GM12878 (cell line): ENCODE measurements at regions not wholly inside any gene's neighbourhood (a gene's known extent, or its start where the extent isn't known, plus 50 kb on each side); places are given as distances from the start of the nearest gene placed in this dataset.

ENCODE experiments used
- ATAC-seq: fragments of 200-7000 bp; cut with Tn5 transposase; 3 replicates; pipeline ENCODE4 v1.9.1; 2020; ENCODE audit warnings: mild to moderate bottlenecking, moderate library complexity
- BruUV-seq: library from RNA; stranded (reverse); fragments of 400-500 nt; replicated peaks from 2 replicates; lab custom pipeline; 2021; lab: Mats Ljungman, UMichigan
- CTCF ChIA-PET: fragments of 300-600 bp; sonication (Branson Sonifier 250); formaldehyde crosslinking; extraction: SDS; loops from one replicate; lab custom pipeline; 2021; ENCODE audit warnings: inconsistent platforms; lab: Yijun Ruan, JAX
- POLR2A ChIA-PET: fragments of 350-600 bp; formaldehyde crosslinking; extraction: SDS; loops from one replicate; lab custom pipeline; 2021; ENCODE audit warnings: inconsistent platforms; lab: Charles Lee
- RAD21 ChIA-PET: fragments of 300-600 bp; sonication (Branson Sonifier 250); formaldehyde crosslinking; loops from one replicate; lab custom pipeline; 2023; ENCODE audit warnings: antibody characterized with exemption; ENCODE audit not compliant: unreplicated experiment; lab: Charles Lee
- SMC1A ChIA-PET: fragments of 300-600 bp; sonication (Branson Sonifier 250); formaldehyde crosslinking; loops from one replicate; lab custom pipeline; 2023; ENCODE audit not compliant: unreplicated experiment, uncharacterized antibody; lab: Charles Lee
- DNase-seq: peaks from one replicate; pipeline ENCODE4 v3.0.0-alpha.2; 2011; ENCODE audit warnings: low read depth, low spot score
- FAIRE-seq: peaks from 3 replicates; lab custom pipeline; 2011; peaks lifted over from hg19 to GRCh38; lab: Jason Lieb, UNC
- H2AFZ ChIP-seq: 2 replicates; pipeline ENCODE4 v1.6.0; 2011; ENCODE audit warnings: low read depth, low read length, control low read depth; ENCODE audit not compliant: control insufficient read depth
- H3K27ac ChIP-seq: 2 replicates; pipeline ENCODE4 v1.5.1; 2011; ENCODE audit warnings: control low read depth; ENCODE audit not compliant: control insufficient read depth, insufficient read depth
- H3K27me3 ChIP-seq, 2 experiments: replicated peaks in 1 of 2; 2 replicates each; pipeline versions ENCODE4 v1.6.0 to v1.6.1; 2011; ENCODE audit warnings: low read length in 1 of 2; ENCODE audit not compliant: control insufficient read depth in 2 of 2, insufficient read depth in 2 of 2
- H3K36me3 ChIP-seq, 2 experiments: 2 replicates each; pipeline ENCODE4 v1.5.1; 2011; ENCODE audit warnings: low read length in 1 of 2; ENCODE audit not compliant: control insufficient read depth in 2 of 2, insufficient read depth in 2 of 2
- H3K4me1 ChIP-seq: 2 replicates; pipeline ENCODE4 v1.6.1; 2011; ENCODE audit warnings: mild to moderate bottlenecking, low read length, moderate library complexity, mixed read lengths; ENCODE audit not compliant: control insufficient read depth, insufficient read depth
- H3K4me2 ChIP-seq: 2 replicates; pipeline ENCODE4 v1.6.0; 2011; ENCODE audit warnings: control low read depth; ENCODE audit not compliant: control insufficient read depth, insufficient read depth
- H3K4me3 ChIP-seq: fragments of 200-600 bp; sonication (generic); 2 replicates; pipeline ENCODE4 v1.5.1; 2016
- H3K79me2 ChIP-seq: 2 replicates; pipeline ENCODE4 v1.6.0; 2011; ENCODE audit warnings: low read length; ENCODE audit not compliant: control insufficient read depth, insufficient read depth
- H3K9ac ChIP-seq: 2 replicates; pipeline ENCODE4 v1.8.0; 2011; ENCODE audit warnings: low read length, control low read depth, mixed read lengths; ENCODE audit not compliant: control insufficient read depth, insufficient read depth
- H3K9me3 ChIP-seq: replicated peaks from 3 replicates; pipeline ENCODE4 v1.5.1; 2011; ENCODE audit warnings: mild to moderate bottlenecking, low read length; ENCODE audit not compliant: control insufficient read depth, insufficient read depth
- H4K20me1 ChIP-seq: 2 replicates; pipeline ENCODE4 v1.6.0; 2011; ENCODE audit not compliant: control insufficient read depth, insufficient read depth
- BCLAF1 ChIP-seq: fragments of 450-650 bp; IDR thresholded peaks from 2 replicates; pipeline ENCODE4 v1.6.1; 2017; ENCODE audit warnings: antibody characterized with exemption, mild to moderate bottlenecking, moderate library complexity
- IKZF1 ChIP-seq: fragments of 450-650 bp; conservative IDR thresholded peaks from 2 replicates; pipeline ENCODE4 v1.6.1; 2017; ENCODE audit warnings: antibody characterized with exemption, mild to moderate bottlenecking
- NFYA ChIP-seq: IDR thresholded peaks from 2 replicates; pipeline ENCODE4 v1.6.1; 2011; ENCODE audit warnings: low read depth, mild to moderate bottlenecking, low read length, improper control_type of control experiment, borderline replicate concordance
- PML ChIP-seq: IDR thresholded peaks from 2 replicates; pipeline ENCODE4 v1.6.1; 2012; ENCODE audit warnings: low read length, inconsistent platforms
- SIN3A ChIP-seq: IDR thresholded peaks from 2 replicates; pipeline ENCODE4 v1.6.1; 2012; ENCODE audit warnings: low read depth, low read length, improper control_type of control experiment
- WGBS: methylation state at CpG from one replicate; pipeline ENCODE4 v1.1.6; 2016; ENCODE audit warnings: low lambda C conversion rate; ENCODE audit not compliant: insufficient replicate concordance, insufficient coverage; ENCODE audit errors: missing lambda C conversion rate; 5-methylcytosine and 5-hydroxymethylcytosine counted together
- in situ Hi-C: fragments of 300-500 bp; cut with MboI; formaldehyde crosslinking; loops from 9 replicates; pipeline ENCODE4 v1.14.3; 2018; ENCODE audit warnings: mixed read lengths
- intact Hi-C: fragments of 100-400 bp; cut with micrococcal nuclease; formaldehyde crosslinking; loops from one replicate; pipeline ENCODE4 v1.14.2; 2022; ENCODE audit not compliant: unreplicated experiment

- ATAC-seq = no peak
- no peak overlapping the region for H2AFZ ChIP-seq
- CTCF ChIA-PET = interaction anchor here (1.2 to 1.6 kb wide), 2 partner anchors 79 to 84 kb away, joined by 3 to 22 read pairs; no protein-coding TSS in a partner anchor
- no peak overlapping the region for H3K4me2 ChIP-seq
- SMC1A ChIA-PET = interaction anchor here (0.8 to 1.7 kb wide), 3 partner anchors 84 to 369 kb away, joined by 3 to 15 read pairs (median 4); no protein-coding TSS in a partner anchor
- TF ChIP-seq BCLAF1 (no peak), IKZF1 (no peak), SIN3A (no peak), PML (no peak), NFYA (no peak)
- TF ChIP-seq, all 136 proteins: peak for 0
- H3K36me3 ChIP-seq = no peaks in the 10 kb centered on the region
- H3K4me3 ChIP-seq = no peak overlapping the region
- no peak for DNase-seq
- ChIA-PET POLR2A (no interaction called here), RAD21 (interaction anchor here (1.7 kb wide), 1 partner anchor 83 kb away, joined by 13 read pairs; no protein-coding TSS in a partner anchor)
- H3K27me3 ChIP-seq = peaks cover 12 to 16% of the 10 kb centered on the region in 2 experiments
- no TSS peak for BruUV-seq
- H3K27ac ChIP-seq = no peak overlapping the region
- H3K9ac ChIP-seq = no peak overlapping the region
- 13% methylated on average over 25 of the region's 25 CpGs for WGBS
- no peaks in the 10 kb centered on the region; the same call in 1 of the 2 replicates for H3K4me1 ChIP-seq
- no peaks in the 10 kb centered on the region for H4K20me1 ChIP-seq
- FAIRE-seq = no peak
- in situ Hi-C loops = no loop called here
- no peaks in the 10 kb centered on the region for H3K9me3 ChIP-seq
- intact Hi-C loops = loop anchor here (1.0 kb wide), 1 partner anchor 84 kb away; no protein-coding TSS in a partner anchor
- H3K79me2 ChIP-seq = no peaks in the 10 kb centered on the region
These were observed 66.3 kb upstream of the UNC5A start for GRCh38 chr5:176743868-176744583.
